Ovary (tissue), 7 donors: ENCODE measurements at regions not wholly inside any gene's neighbourhood (a gene's known extent, or its start where the extent isn't known, plus 50 kb on each side); places are given as distances from the start of the nearest gene placed in this dataset.

Experiments used
- DNase-seq, 5 donors: peaks; one replicate each; pipeline ENCODE4 v3.0.0-alpha.2; 2019 to 2020
- H3K27ac ChIP-seq, 2 donors: fragments of 200-600 bp; one replicate each; pipeline versions ENCODE4 v1.5.1 to v1.8.0; 2019 to 2022
- H3K27me3 ChIP-seq: fragments of 200-600 bp; one replicate; pipeline ENCODE4 v1.8.0; 2022
- H3K36me3 ChIP-seq: fragments of 200-600 bp; sonication (generic); one replicate; pipeline ENCODE4 v1.5.1; 2019
- H3K4me1 ChIP-seq: one replicate; pipeline ENCODE4 v1.8.1; 2013; ENCODE audit warnings: mild to moderate bottlenecking, moderate library complexity; ENCODE audit not compliant: insufficient read depth
- H3K4me3 ChIP-seq: fragments of 200-600 bp; sonication (generic); one replicate; pipeline ENCODE4 v1.5.1; 2017
- H3K9me3 ChIP-seq, 2 donors: fragments of 200-600 bp in 1 of 2; sonication (generic) in 1 of 2; one replicate each; pipeline versions ENCODE4 v1.5.1 to v1.8.1; 2013 to 2019; ENCODE audit warnings: mild to moderate bottlenecking in 1 of 2, moderate library complexity in 1 of 2
- EP300 ChIP-seq: sonication (generic); formaldehyde crosslinking; IDR thresholded peaks from one replicate; pipeline ENCODE4 v1.6.1; 2017; ENCODE audit warnings: antibody characterized with exemption
- POLR2A ChIP-seq: fragments of 450-650 bp; IDR thresholded peaks from one replicate; pipeline ENCODE4 v1.6.1; 2017; ENCODE audit warnings: antibody characterized with exemption, mild to moderate bottlenecking, moderate library complexity
- WGBS, 3 donors: extraction: QIAGEN DNeasy Blood & Tissue Kit in 1 of 3; methylation state at CpG; one replicate each; pipeline versions ENCODE4 v1.1.5 to v1.1.7; 2013 to 2017; 5-methylcytosine and 5-hydroxymethylcytosine counted together
- intact Hi-C, 4 donors: fragments of 100-400 bp; cut with DNase I; formaldehyde crosslinking; loops; one replicate each; pipeline versions ENCODE4 v1.11.0 to v1.15.1; 2022 to 2023
- TF ChIP-seq, protein P1 (sequence below), 3 donors: fragments of 450-650 bp in 2 of 3; fragments of 200-600 bp in 1 of 3; IDR thresholded peaks; one replicate each; pipeline versions ENCODE4 v1.5.1 to v1.8.0; 2016 to 2022; ENCODE audit warnings: antibody characterized with exemption in 3 of 3, mild to moderate bottlenecking in 1 of 3
- donor health status: DM: no; HTN: no; CAD: no; lungs with moderate emphysema.
- donor health status: DM: no; HTN: no; CAD: no.
- donor health status: Bipolar disorder and iron deficiency.
- donor health status: DM: no; HTN: no; CAD: no.
- donor health status: DM: yes; HTN: yes; CAD: no.

DNA sequence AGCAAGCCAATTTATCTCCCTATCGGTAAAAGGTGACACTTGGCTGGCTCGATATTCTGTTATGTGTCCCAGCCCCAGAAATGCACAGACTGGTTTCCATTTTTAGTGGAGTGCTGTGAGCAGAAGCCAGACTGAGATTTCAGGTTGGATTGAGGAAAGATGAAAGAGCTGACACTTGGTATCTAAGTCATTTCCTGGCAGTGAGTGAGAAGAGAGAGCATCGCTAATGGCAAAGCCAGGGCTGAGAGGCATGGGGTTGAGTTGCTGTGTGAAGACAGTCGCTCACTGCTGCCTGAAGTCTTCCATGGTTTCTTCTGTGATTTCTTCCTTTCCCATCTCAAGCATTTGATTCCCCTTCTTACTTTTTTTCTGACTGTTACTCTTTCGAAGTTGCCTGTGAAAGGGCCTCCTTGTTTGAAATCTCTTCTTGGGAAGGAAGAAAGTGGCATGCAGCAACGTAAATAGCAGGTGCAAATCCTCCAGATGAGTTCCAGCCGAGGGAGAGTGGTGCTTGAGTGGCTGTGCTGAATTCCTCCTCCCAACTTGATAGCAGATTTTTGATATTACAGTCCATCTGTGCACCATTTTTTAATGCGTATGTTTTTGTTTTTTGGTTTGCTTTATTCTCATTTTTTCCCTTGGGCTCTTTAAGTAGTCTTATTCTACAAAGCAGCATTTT, 109.2 kb upstream of the LIMCH1 start:
- no peak for DNase-seq
- intact Hi-C loops = no loop called here
- no peak for TF ChIP-seq POLR2A
- TF ChIP-seq EP300 = no peak
- TF ChIP-seq, protein P1, sequence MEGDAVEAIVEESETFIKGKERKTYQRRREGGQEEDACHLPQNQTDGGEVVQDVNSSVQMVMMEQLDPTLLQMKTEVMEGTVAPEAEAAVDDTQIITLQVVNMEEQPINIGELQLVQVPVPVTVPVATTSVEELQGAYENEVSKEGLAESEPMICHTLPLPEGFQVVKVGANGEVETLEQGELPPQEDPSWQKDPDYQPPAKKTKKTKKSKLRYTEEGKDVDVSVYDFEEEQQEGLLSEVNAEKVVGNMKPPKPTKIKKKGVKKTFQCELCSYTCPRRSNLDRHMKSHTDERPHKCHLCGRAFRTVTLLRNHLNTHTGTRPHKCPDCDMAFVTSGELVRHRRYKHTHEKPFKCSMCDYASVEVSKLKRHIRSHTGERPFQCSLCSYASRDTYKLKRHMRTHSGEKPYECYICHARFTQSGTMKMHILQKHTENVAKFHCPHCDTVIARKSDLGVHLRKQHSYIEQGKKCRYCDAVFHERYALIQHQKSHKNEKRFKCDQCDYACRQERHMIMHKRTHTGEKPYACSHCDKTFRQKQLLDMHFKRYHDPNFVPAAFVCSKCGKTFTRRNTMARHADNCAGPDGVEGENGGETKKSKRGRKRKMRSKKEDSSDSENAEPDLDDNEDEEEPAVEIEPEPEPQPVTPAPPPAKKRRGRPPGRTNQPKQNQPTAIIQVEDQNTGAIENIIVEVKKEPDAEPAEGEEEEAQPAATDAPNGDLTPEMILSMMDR (IDR thresholded peaks at IDR 0.05) = no peak
- no peaks in the 10 kb centered on the region for H3K27me3 ChIP-seq
- H3K4me3 ChIP-seq = no peak overlapping the region
- H3K36me3 ChIP-seq = no peaks in the 10 kb centered on the region
- no peaks in the 10 kb centered on the region for H3K4me1 ChIP-seq
- H3K27ac ChIP-seq = no peak overlapping the region
- WGBS, 3 donors = 77 to 83% (median 81%) methylated on average over 8 of the region's 8 CpGs
- no peaks in the 10 kb centered on the region for H3K9me3 ChIP-seq

DNA sequence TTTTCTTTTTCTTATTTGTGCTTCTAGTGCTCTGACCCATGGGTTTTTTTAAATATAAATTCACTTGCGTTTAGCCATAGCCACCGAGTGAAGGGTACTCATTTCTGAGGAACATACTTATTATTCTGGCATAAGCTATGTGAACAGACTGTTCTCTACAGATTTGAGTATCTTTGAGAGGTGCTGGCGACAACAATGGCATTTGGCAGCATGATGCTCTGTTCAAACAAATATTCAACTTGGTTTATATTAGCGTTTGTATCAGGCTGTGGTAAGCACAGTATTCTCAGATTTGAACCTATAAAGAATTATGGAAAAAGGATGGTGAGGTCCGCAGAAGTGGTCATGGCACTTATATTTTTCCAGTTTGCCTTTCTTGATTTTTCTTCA, 108.7 kb upstream of the LIMCH1 start:
- Histone ChIP-seq H3K27me3 (no peaks in the 10 kb centered on the region), H3K4me3 (no peak overlapping the region), H3K4me1 (no peaks in the 10 kb centered on the region), H3K36me3 (no peaks in the 10 kb centered on the region), H3K27ac (no peak overlapping the region), H3K9me3 (no peaks in the 10 kb centered on the region)
- DNase-seq = no peak
- intact Hi-C loops = no loop called here
- TF ChIP-seq EP300 (no peak), POLR2A (no peak)
- TF ChIP-seq, protein P1 (IDR thresholded peaks at IDR 0.05) = no peak
- WGBS, 3 donors = 86 to 87% (median 86%) methylated on average over 5 of the region's 5 CpGs

DNA sequence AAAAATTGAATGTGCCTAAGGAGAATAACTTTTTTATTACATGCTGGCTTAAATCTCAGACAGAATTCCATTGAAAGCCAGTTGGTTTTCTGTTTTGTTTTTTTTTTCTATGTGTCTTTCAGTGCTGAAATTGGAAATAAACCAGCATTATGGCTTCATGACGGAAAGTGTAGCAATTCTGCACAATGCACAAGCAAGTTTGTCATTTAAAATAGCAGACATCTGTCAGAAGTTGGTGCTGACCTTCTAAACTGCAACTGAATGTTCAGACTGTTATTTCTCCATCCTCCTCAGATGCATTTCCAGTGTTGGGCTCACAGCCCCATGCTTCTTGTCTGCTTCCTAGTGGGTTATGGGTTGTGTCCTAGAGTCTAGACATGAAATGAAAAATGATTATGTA, 107.2 kb upstream of the LIMCH1 start:
- intact Hi-C loops = no loop called here
- Histone ChIP-seq H3K9me3 (no peaks in the 10 kb centered on the region), H3K4me3 (no peak overlapping the region), H3K4me1 (no peaks in the 10 kb centered on the region), H3K27ac (no peak overlapping the region), H3K27me3 (no peaks in the 10 kb centered on the region), H3K36me3 (no peaks in the 10 kb centered on the region)
- no peak for TF ChIP-seq POLR2A
- TF ChIP-seq EP300 = no peak
- TF ChIP-seq, protein P1 (IDR thresholded peaks at IDR 0.05) = no peak
- WGBS, 3 donors = 32 to 66% (median 42%) methylated on average over 1 of the region's 1 CpG
- no peak for DNase-seq

GRCh38 chr4:41431276-41431675, 106.7 kb upstream of the LIMCH1 start:
- Histone ChIP-seq H3K27me3 (no peaks in the 10 kb centered on the region), H3K27ac (no peak overlapping the region), H3K4me1 (no peaks in the 10 kb centered on the region), H3K4me3 (no peak overlapping the region), H3K36me3 (no peaks in the 10 kb centered on the region), H3K9me3 (no peaks in the 10 kb centered on the region)
- 96 to 97% (median 97%) methylated on average over 1 of the region's 1 CpG for WGBS, 3 donors
- TF ChIP-seq, protein P1 (IDR thresholded peaks at IDR 0.05) = no peak
- TF ChIP-seq EP300 (no peak), POLR2A (no peak)
- no peak for DNase-seq
- intact Hi-C loops = no loop called here
